ENCODE measurements at regions not wholly inside any gene's neighbourhood (a gene's known extent, or its start where the extent isn't known, plus 50 kb on each side); places are given as distances from the start of the nearest gene placed in this dataset.

GRCh38 chr2:173607606-173608311, 253.1 kb downstream of the CDCA7 start:
- TF ChIP-seq CTCF (IDR thresholded peaks at IDR 0.05) = no peak
- TF ChIP-seq ZFX (IDR thresholded peaks at IDR 0.05; ENCODE audit: borderline replicate concordance) = no peak
